Thyroid gland (tissue), 4 donors: ENCODE measurements at regions not wholly inside any gene's neighbourhood (a gene's known extent, or its start where the extent isn't known, plus 50 kb on each side); places are given as distances from the start of the nearest gene placed in this dataset.

Experiments
- CTCF ChIP-seq, 6 experiments: fragments of 200-600 bp in 3 of 6; fragments of 450-650 bp in 3 of 6; sonication (generic) in 3 of 6; IDR thresholded peaks; one replicate each; pipeline ENCODE4 v1.5.1; 2016 to 2019; ENCODE audit warnings: antibody characterized with exemption in 6 of 6, mild to moderate bottlenecking in 2 of 6, inconsistent platforms in 1 of 6, moderate library complexity in 1 of 6
- POLR2A ChIP-seq, 2 donors: fragments of 450-650 bp; IDR thresholded peaks; one replicate each; pipeline ENCODE4 v1.6.1; 2017; ENCODE audit warnings: antibody characterized with exemption in 2 of 2, mild to moderate bottlenecking in 2 of 2, moderate library complexity in 1 of 2

- no peak for TF ChIP-seq CTCF (IDR thresholded peaks at IDR 0.05)
- no peak for TF ChIP-seq POLR2A (IDR thresholded peaks at IDR 0.05)
Measured at GRCh38 chr7:42606193-42606905, 305.5 kb downstream of the C7orf25 start.
